Coronary artery (tissue), 2 donors: ENCODE measurements at regions not wholly inside any gene's neighbourhood (a gene's known extent, or its start where the extent isn't known, plus 50 kb on each side); places are given as distances from the start of the nearest gene placed in this dataset.

Source experiments
- DNase-seq: peaks from one replicate; pipeline ENCODE4 v3.0.0-alpha.2; 2017; ENCODE audit warnings: low spot score
- H3K27ac ChIP-seq, 2 donors: fragments of 200-600 bp; sonication (generic); one replicate each; pipeline ENCODE4 v1.5.1; 2016 to 2019
- H3K4me3 ChIP-seq: fragments of 200-600 bp; sonication (generic); 2 replicates; pipeline ENCODE4 v1.5.1; 2016; ENCODE audit warnings: mild to moderate bottlenecking, moderate library complexity
- CTCF ChIP-seq: fragments of 200-600 bp; sonication (generic); IDR thresholded peaks from one replicate; pipeline ENCODE4 v1.5.1; 2019; ENCODE audit warnings: antibody characterized with exemption

GRCh38 chr1:228927946-228928898 lies 192.9 kb downstream of the RHOU start:
- H3K27ac ChIP-seq: no peak overlapping the region
- TF ChIP-seq CTCF: no peak
- DNase-seq: peak; percentile 38
- no peak overlapping the region for H3K4me3 ChIP-seq

DNA sequence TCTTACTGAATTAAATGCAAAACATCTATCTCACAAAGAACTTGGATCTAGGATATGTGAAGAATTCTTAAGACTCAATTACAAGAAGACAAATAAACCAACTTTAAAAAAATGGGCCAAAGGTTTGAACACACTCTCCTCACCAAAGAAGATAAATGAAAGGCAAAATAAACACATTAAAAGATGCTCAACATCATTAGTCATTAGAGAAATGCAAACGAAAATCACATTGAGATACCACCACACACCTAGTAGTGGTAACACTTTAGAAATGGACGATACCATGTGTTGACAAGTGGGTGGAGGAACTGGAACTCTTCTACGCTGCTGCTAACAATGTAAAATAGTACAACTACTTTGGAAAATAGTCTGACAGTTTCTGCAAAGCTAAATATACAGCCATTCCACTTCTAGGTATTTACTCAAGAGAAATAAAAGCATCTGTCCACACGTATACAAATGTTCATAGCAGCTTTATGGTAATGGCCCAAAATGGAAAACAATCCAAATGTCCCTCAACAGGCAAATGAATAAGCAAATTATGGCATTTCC lies 194.3 kb downstream of the RHOU start:
- DNase-seq: no peak
- no peak for TF ChIP-seq CTCF
- Histone ChIP-seq H3K27ac (no peak overlapping the region), H3K4me3 (no peak overlapping the region)

GRCh38 chr1:228930479-228930957 lies 195.2 kb downstream of the RHOU start:
- TF ChIP-seq CTCF: no peak
- H3K27ac ChIP-seq: no peak overlapping the region
- no peak overlapping the region for H3K4me3 ChIP-seq
- DNase-seq: peak; percentile 22

DNA sequence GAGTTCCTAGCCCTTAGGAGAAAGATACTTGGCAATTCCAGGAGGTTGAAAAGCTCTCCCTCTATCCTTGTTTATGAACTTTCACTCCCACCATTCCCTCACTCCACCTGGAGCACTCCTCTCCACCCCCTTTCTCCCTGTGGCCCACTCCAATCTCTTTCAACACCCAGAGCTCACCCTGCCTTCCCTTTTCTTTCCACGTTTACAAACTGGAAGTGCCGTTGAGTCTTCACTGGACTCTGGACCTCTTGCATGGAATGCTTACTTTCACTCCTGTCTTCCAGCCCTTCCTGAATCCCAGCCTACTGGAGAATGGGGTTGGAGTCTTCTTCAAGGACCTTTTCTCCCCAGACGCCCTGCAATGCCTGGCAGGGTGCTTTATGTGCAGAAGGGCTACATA lies 198.5 kb downstream of the RHOU start:
- H3K4me3 ChIP-seq: no peak overlapping the region
- no peak overlapping the region for H3K27ac ChIP-seq
- TF ChIP-seq CTCF: no peak
- DNase-seq: peak; percentile 7

DNA sequence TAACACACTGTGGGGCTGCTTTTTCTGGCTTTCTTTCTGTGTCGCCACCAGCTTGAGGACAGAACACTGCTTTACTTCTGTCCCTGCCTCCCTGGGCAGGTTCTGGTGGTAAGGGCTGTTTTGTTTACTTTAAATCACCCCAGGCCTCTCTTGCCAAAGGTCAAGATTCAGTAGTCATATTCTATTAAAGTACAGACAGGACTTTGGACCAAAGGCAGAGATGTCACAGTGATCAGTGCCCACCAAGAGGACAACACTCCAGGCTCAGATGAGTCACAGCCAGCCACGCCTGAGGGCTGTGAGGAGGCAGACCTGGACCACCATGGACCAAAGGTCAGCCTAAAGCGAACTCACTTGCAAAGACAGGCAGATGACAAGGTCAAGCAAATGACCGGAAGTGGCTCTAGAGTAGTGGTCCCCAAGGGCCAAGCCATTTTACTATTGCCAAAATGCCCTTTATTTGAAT lies 200.0 kb downstream of the RHOU start:
- peak; percentile 57 for DNase-seq
- no peak overlapping the region for H3K4me3 ChIP-seq
- TF ChIP-seq CTCF: no peak
- H3K27ac ChIP-seq: no peak overlapping the region

DNA sequence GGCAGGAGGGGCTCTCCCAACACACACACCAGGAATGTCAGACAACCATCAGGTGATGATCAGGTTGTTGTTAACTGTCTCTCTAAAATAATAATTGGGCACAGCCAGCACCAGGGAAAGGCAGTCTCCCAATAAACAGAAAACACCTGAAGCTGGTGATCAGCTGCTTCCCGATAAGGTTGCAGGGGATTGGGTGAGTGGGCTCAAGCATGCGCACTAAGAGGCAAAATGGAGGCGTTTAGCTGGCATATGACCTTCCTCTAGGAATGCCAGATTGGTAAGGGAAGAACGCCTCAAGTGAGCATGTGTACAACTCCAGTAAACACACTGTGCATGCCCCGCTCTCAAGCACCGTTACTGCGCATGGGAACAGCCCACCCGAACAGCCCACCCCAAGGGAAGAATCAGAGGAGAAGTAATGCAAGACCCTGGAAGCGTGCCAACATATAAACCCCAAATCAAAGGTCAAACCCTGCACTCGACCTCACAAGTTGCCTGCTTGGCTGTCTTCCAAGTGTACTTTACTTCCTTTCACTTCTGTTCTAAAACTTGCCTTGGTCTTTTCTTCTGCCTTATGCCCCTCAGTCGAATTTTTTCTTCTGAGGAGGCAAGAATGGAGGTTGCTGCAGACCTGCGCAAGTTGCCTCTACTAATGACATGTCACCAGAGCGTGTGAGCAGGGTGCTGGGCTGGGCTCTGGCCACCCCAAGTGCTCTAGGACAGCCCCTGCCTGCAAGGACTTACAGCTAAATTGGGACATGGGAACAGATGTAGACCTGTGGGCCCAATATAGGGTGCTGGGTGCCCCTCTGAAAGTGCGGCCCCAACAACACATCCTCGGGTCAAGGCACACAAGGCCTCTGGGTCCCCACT lies 200.8 kb downstream of the RHOU start:
- peak; percentile 55 for DNase-seq
- H3K4me3 ChIP-seq: no peak overlapping the region
- no peak for TF ChIP-seq CTCF
- no peak overlapping the region for H3K27ac ChIP-seq
